CD14-positive monocyte (primary cell): ENCODE measurements at regions not wholly inside any gene's neighbourhood (a gene's known extent, or its start where the extent isn't known, plus 50 kb on each side); places are given as distances from the start of the nearest gene placed in this dataset.

ENCODE experiments used
- DNase-seq, 3 donors: peaks; one replicate each; pipeline ENCODE4 v3.0.0-alpha.2; 2011 to 2022
- H2AFZ ChIP-seq: 2 replicates; pipeline ENCODE4 v1.6.0; 2012; ENCODE audit warnings: mild to moderate bottlenecking, low read depth, low read length, inconsistent platforms; ENCODE audit not compliant: insufficient read depth, poor library complexity, severe bottlenecking
- H3K27ac ChIP-seq, 2 donors: 1 replicate in 1 of 2; 2 replicates in 1 of 2; pipeline ENCODE4 v1.5.1; 2012 to 2013; ENCODE audit warnings: low read length in 2 of 2, control low read depth in 1 of 2, inconsistent platforms in 1 of 2, low read depth in 1 of 2, mild to moderate bottlenecking in 1 of 2
- H3K27me3 ChIP-seq, 2 donors: one replicate each; pipeline versions ENCODE4 v1.6.0 to v1.6.1; 2011 to 2013; ENCODE audit warnings: low read length in 2 of 2; ENCODE audit not compliant: control insufficient read depth in 2 of 2, insufficient read depth in 2 of 2
- H3K36me3 ChIP-seq, 2 donors: replicated peaks in 1 of 2; 1 replicate in 1 of 2; 2 replicates in 1 of 2; pipeline versions ENCODE4 v1.5.1 to v1.6.1; 2012 to 2013; ENCODE audit warnings: low read length in 2 of 2, control low read depth in 1 of 2, inconsistent platforms in 1 of 2, mild to moderate bottlenecking in 1 of 2; ENCODE audit not compliant: insufficient read depth in 2 of 2, control insufficient read depth in 1 of 2
- H3K4me1 ChIP-seq, 2 donors: 1 replicate in 1 of 2; 2 replicates in 1 of 2; pipeline versions ENCODE4 v1.5.1 to v1.6.1; 2012 to 2013; ENCODE audit warnings: low read length in 2 of 2, control low read depth in 1 of 2, inconsistent platforms in 1 of 2, mild to moderate bottlenecking in 1 of 2, moderate library complexity in 1 of 2; ENCODE audit not compliant: insufficient read depth in 2 of 2, control insufficient read depth in 1 of 2
- H3K4me2 ChIP-seq: replicated peaks from 2 replicates; pipeline ENCODE3; 2012; ENCODE audit warnings: low read length, moderate library complexity, mild to moderate bottlenecking; ENCODE audit not compliant: poor library complexity, severe bottlenecking; ENCODE audit errors: extremely low read depth
- H3K4me3 ChIP-seq, 3 experiments: fragments of 200-600 bp in 1 of 3; sonication (generic) in 1 of 3; replicated peaks in 1 of 3; 1 replicate in 2 of 3; 2 replicates in 1 of 3; pipeline ENCODE4 v1.5.1; 2011 to 2013; ENCODE audit warnings: low read length in 3 of 3, mild to moderate bottlenecking in 3 of 3, control low read depth in 2 of 3, low read depth in 2 of 3, inconsistent platforms in 1 of 3, moderate library complexity in 1 of 3
- H3K79me2 ChIP-seq: 2 replicates; pipeline ENCODE4 v1.6.0; 2012; ENCODE audit warnings: mild to moderate bottlenecking, control low read depth, inconsistent platforms, low read length, moderate library complexity; ENCODE audit not compliant: insufficient read depth
- H3K9ac ChIP-seq: 2 replicates; pipeline ENCODE4 v1.6.0; 2017; ENCODE audit warnings: low read length, mild to moderate bottlenecking; ENCODE audit not compliant: insufficient read depth, poor library complexity, severe bottlenecking
- H3K9me3 ChIP-seq, 2 donors: replicated peaks in 1 of 2; 1 replicate in 1 of 2; 2 replicates in 1 of 2; pipeline versions ENCODE4 v1.5.1 to v1.6.1; 2012 to 2013; ENCODE audit warnings: low read length in 2 of 2, control low read depth in 1 of 2; ENCODE audit not compliant: control insufficient read depth in 1 of 2, insufficient read depth in 1 of 2
- H4K20me1 ChIP-seq: 2 replicates; pipeline ENCODE4 v1.6.0; 2012; ENCODE audit warnings: mild to moderate bottlenecking, low read length, control low read depth, moderate library complexity; ENCODE audit not compliant: insufficient read depth
- H3K27ac Mint-ChIP-seq, 7 donors: one replicate each; pipeline ENCODE4 v1.8.0; 2020; ENCODE audit warnings: mild to moderate bottlenecking in 7 of 7, mixed read lengths in 7 of 7, moderate library complexity in 6 of 7, inconsistent platforms in 2 of 7
- H3K27me3 Mint-ChIP-seq, 3 donors: one replicate each; pipeline ENCODE4 v1.8.0; 2021 to 2022; ENCODE audit warnings: low read depth in 3 of 3, mild to moderate bottlenecking in 3 of 3, mixed read lengths in 3 of 3, moderate library complexity in 3 of 3, inconsistent platforms in 1 of 3
- H3K36me3 Mint-ChIP-seq, 2 donors: one replicate each; pipeline ENCODE4 v1.8.0; 2020; ENCODE audit warnings: mixed read lengths in 2 of 2, inconsistent platforms in 1 of 2, mild to moderate bottlenecking in 1 of 2
- H3K4me1 Mint-ChIP-seq: one replicate; pipeline ENCODE4 v1.8.0; 2020; ENCODE audit warnings: mild to moderate bottlenecking, mixed read lengths
- H3K4me3 Mint-ChIP-seq, 2 donors: one replicate each; pipeline ENCODE4 v1.8.0; 2020; ENCODE audit warnings: mild to moderate bottlenecking in 2 of 2, mixed read lengths in 2 of 2, moderate library complexity in 1 of 2
- H3K9me3 Mint-ChIP-seq, 7 donors: one replicate each; pipeline ENCODE4 v1.8.0; 2020 to 2022; ENCODE audit warnings: mixed read lengths in 7 of 7, mild to moderate bottlenecking in 6 of 7, moderate library complexity in 6 of 7, inconsistent platforms in 2 of 7
- WGBS: methylation state at CpG from one replicate; pipeline ENCODE4 v1.1.5; 2013; ENCODE audit warnings: missing lambda C conversion rate; ENCODE audit not compliant: insufficient coverage; 5-methylcytosine and 5-hydroxymethylcytosine counted together
- intact Hi-C, 2 donors: fragments of 100-400 bp; cut with micrococcal nuclease; formaldehyde crosslinking; loops; one replicate each; pipeline versions ENCODE4 v1.15.0 to v1.15.1; 2023
- TF ChIP-seq, protein P1 (sequence below): fragments of 200-600 bp; IDR thresholded peaks from one replicate; pipeline ENCODE4 v1.8.0; 2022; ENCODE audit warnings: antibody characterized with exemption, mild to moderate bottlenecking

DNA sequence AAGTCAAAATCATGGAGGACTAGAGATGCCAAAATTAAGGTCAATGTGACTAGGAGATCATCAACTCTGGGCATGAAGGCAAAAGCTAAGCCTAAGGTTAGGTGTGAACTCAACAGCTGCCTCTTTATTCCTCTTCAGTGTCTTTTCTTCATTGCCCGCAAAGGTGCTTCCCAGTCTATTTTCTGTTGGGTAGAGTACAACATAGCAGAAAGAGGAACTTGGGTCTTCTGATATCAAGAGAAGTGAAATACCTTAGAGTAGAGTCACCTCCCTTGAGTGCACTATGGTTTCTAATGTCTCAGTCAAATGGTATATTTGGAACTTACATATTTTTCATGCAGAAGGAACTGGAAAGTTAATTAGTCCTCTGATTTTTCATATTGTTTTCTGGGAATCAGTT is 122.5 kb upstream of the GRIN3A start:
- H3K27ac ChIP-seq: no peak overlapping the region
- Mint-ChIP-seq H3K4me1 (no peaks in the 10 kb centered on the region), H3K27ac (no peak overlapping the region), H3K4me3 (no peak overlapping the region), H3K9me3 (peaks cover 0 to 5% (median 0%) of the 10 kb centered on the region in 7 donors), H3K27me3 (peaks cover 0 to 2% (median 0%) of the 10 kb centered on the region in 3 donors), H3K36me3 (no peaks in the 10 kb centered on the region)
- no peaks in the 10 kb centered on the region for H3K9me3 ChIP-seq
- no peaks in the 10 kb centered on the region for H3K79me2 ChIP-seq
- H2AFZ ChIP-seq: no peak overlapping the region
- no peaks in the 10 kb centered on the region for H3K27me3 ChIP-seq
- intact Hi-C loops: no loop called here
- H3K4me2 ChIP-seq: no peak overlapping the region
- H3K9ac ChIP-seq: no peak overlapping the region
- H4K20me1 ChIP-seq: no peaks in the 10 kb centered on the region
- no peaks in the 10 kb centered on the region for H3K4me1 ChIP-seq
- no CpG with 5 or more reads among the region's 1 CpG for WGBS
- no peaks in the 10 kb centered on the region for H3K36me3 ChIP-seq
- no peak for DNase-seq
- H3K4me3 ChIP-seq: no peak overlapping the region
- TF ChIP-seq, protein P1, sequence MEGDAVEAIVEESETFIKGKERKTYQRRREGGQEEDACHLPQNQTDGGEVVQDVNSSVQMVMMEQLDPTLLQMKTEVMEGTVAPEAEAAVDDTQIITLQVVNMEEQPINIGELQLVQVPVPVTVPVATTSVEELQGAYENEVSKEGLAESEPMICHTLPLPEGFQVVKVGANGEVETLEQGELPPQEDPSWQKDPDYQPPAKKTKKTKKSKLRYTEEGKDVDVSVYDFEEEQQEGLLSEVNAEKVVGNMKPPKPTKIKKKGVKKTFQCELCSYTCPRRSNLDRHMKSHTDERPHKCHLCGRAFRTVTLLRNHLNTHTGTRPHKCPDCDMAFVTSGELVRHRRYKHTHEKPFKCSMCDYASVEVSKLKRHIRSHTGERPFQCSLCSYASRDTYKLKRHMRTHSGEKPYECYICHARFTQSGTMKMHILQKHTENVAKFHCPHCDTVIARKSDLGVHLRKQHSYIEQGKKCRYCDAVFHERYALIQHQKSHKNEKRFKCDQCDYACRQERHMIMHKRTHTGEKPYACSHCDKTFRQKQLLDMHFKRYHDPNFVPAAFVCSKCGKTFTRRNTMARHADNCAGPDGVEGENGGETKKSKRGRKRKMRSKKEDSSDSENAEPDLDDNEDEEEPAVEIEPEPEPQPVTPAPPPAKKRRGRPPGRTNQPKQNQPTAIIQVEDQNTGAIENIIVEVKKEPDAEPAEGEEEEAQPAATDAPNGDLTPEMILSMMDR: no peak

DNA sequence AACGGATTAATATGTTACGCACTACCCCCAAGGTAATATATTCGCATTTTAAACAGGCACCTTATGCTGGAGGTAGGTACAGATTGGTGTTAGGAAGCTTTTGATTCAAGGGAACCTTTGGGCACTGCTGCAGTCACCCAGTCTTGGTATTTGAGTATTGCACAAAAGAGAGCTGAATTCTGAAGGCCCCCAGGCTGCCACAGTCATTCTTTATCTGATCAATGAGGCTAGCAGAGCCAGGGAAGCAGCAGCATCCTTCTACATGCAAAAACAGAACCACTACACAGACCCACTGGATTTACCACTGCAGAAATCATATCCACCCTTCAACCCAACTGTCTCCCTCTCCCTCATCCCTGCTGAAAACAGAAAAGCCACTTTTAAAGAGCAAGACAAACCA is 121.2 kb upstream of the GRIN3A start:
- Histone ChIP-seq H3K27ac (no peak overlapping the region), H3K4me3 (no peak overlapping the region), H3K36me3 (no peaks in the 10 kb centered on the region), H3K9ac (no peak overlapping the region), H3K79me2 (no peaks in the 10 kb centered on the region), H3K4me2 (no peak overlapping the region), H2AFZ (no peak overlapping the region), H4K20me1 (no peaks in the 10 kb centered on the region), H3K27me3 (no peaks in the 10 kb centered on the region), H3K4me1 (no peaks in the 10 kb centered on the region), H3K9me3 (no peaks in the 10 kb centered on the region)
- Mint-ChIP-seq H3K27me3 (peaks cover 0 to 2% (median 0%) of the 10 kb centered on the region in 3 donors), H3K9me3 (peaks cover 0 to 5% (median 0%) of the 10 kb centered on the region in 7 donors), H3K4me3 (no peak overlapping the region), H3K4me1 (no peaks in the 10 kb centered on the region), H3K36me3 (no peaks in the 10 kb centered on the region), H3K27ac (no peak overlapping the region)
- whole genome bisulfite sequencing: no CpG with 5 or more reads among the region's 3 CpGs
- DNase-seq: no peak
- TF ChIP-seq, protein P1: no peak
- intact Hi-C loops: no loop called here
